ES-I3 (cell line): ENCODE measurements at regions not wholly inside any gene's neighbourhood (a gene's known extent, or its start where the extent isn't known, plus 50 kb on each side); places are given as distances from the start of the nearest gene placed in this dataset.
"Not testable (repeated sequence)": the region's sequence is repeated elsewhere in the genome, so short reads cannot be mapped to it uniquely, and the experiment has no call there.

Experiments used
- H3K36me3 ChIP-seq: 2 replicates; pipeline ENCODE4 v1.6.1; 2013; ENCODE audit warnings: mild to moderate bottlenecking, low read length, control low read depth, moderate library complexity; ENCODE audit not compliant: insufficient read depth
- H3K4me1 ChIP-seq: 2 replicates; pipeline ENCODE4 v1.6.1; 2013; ENCODE audit warnings: mild to moderate bottlenecking, control low read depth, low read length; ENCODE audit not compliant: insufficient read depth
- H3K9ac ChIP-seq: 2 replicates; pipeline ENCODE4 v1.6.1; 2013; ENCODE audit warnings: low read depth, mild to moderate bottlenecking, low read length, moderate library complexity
- H3K9me3 ChIP-seq: 2 replicates; pipeline ENCODE4 v1.6.1; 2013; ENCODE audit warnings: mild to moderate bottlenecking, low read length, moderate library complexity; ENCODE audit not compliant: control insufficient read depth, insufficient read depth

DNA sequence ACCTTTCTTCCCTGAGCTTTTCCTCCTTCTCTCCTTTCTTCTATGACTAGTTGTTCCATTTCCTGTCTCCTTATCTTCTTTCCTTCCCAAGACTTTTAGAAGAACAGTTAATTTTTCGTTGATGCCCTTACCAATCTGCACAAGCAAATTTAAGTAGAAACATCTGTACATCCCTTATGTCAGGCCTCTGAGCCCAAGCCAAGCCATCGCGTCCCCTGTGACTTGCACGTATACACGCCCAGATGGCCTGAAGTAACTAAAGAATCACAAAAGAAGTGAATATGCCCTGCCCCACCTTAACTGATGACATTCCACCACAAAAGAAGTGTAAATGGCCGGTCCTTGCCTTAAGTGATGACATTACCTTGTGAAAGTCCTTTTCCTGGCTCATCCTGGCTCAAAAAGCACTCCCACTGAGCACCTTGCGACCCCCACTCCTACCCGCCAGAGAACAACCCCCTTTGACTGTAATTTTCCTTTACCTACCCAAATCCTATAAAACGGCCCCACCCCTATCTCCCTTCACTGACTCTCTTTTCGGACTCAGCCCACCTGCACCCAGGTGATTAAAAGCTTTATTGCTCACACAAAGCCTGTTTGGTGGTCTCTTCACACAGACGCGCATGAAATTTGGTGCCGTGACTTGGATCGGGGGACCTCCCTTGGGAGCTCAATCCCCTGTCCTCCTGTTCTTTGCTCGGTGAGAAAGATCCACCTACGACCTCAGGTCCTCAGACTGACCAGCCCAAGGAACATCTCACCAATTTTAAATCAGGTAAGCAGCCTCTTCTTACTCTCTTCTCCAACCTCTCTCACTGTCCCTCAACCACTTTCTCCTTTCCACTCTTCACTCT lies 53.7 kb upstream of the SPP1 start:
- Histone ChIP-seq H3K9ac (peak overlapping the region; percentile 67), H3K4me1 (peaks cover 28% of the 10 kb centered on the region)
- not testable (repeated sequence) for H3K9me3 ChIP-seq, H3K36me3 ChIP-seq

DNA sequence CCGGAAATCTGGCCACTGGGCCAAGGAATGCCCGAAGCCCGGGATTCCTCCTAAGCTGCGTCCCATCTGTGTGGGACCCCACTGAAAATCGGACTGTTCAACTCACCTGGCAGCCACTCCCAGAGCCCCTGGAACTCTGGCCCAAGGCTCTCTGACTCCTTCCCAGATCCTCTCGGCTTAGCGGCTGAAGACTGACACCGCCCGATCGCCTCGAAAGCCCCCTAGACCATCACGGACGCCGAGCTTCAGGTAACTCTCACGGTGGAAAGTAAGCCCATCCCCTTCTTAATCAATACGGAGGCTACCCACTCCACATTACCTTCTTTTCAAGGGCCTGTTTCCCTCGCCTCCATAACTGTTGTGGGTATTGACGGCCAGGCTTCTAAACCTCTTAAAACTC lies 51.4 kb upstream of the SPP1 start:
- not testable (repeated sequence) for H3K36me3 ChIP-seq, H3K9me3 ChIP-seq
- H3K4me1 ChIP-seq: peaks cover 17% of the 10 kb centered on the region
- H3K9ac ChIP-seq: peak overlapping the region; percentile 66
